ENCODE measurements at regions not wholly inside any gene's neighbourhood (a gene's known extent, or its start where the extent isn't known, plus 50 kb on each side); places are given as distances from the start of the nearest gene placed in this dataset.

- DNase-seq (ENCODE audit: low read depth) = no peak
Observed at GRCh38 chr9:82584349-82584863, 478.5 kb downstream of the RASEF start.

- no peak for DNase-seq (ENCODE audit: low read depth)
Observed at GRCh38 chr9:82586918-82587356, 476.0 kb downstream of the RASEF start.

GRCh38 chr9:82588301-82589180, 474.4 kb downstream of the RASEF start:
- no peak for DNase-seq (ENCODE audit: low read depth)

GRCh38 chr9:82590845-82591244, 472.1 kb downstream of the RASEF start:
- DNase-seq (ENCODE audit: low read depth) = no peak

GRCh38 chr9:82593501-82593900, 469.4 kb downstream of the RASEF start:
- DNase-seq (ENCODE audit: low read depth) = no peak

GRCh38 chr9:82597241-82598203, 465.4 kb downstream of the RASEF start:
- no peak for DNase-seq (ENCODE audit: low read depth)

GRCh38 chr9:82598241-82599039, 464.5 kb downstream of the RASEF start:
- no peak for DNase-seq (ENCODE audit: low read depth)

- no peak for DNase-seq (ENCODE audit: low read depth)
Observed at GRCh38 chr9:82599336-82599949, 463.5 kb downstream of the RASEF start.

- DNase-seq (ENCODE audit: low read depth) = no peak
Observed at GRCh38 chr9:82600536-82601292, 462.2 kb downstream of the RASEF start.

GRCh38 chr9:82601293-82601771, 461.6 kb downstream of the RASEF start:
- DNase-seq (ENCODE audit: low read depth) = peak; percentile 52

- DNase-seq (ENCODE audit: low read depth) = peak; percentile 32
Observed at GRCh38 chr9:82604947-82605656, 457.8 kb downstream of the RASEF start.

- DNase-seq (ENCODE audit: low read depth) = no peak
Observed at GRCh38 chr9:82605657-82606031, 457.3 kb downstream of the RASEF start.

GRCh38 chr9:82606071-82606470, 456.9 kb downstream of the RASEF start:
- DNase-seq (ENCODE audit: low read depth) = no peak

GRCh38 chr9:82606492-82607382, 456.2 kb downstream of the RASEF start:
- peak; percentile 64 for DNase-seq (ENCODE audit: low read depth)

- no peak for DNase-seq (ENCODE audit: low read depth)
Observed at GRCh38 chr9:82608487-82608886, 454.5 kb downstream of the RASEF start.

- no peak for DNase-seq (ENCODE audit: low read depth)
Observed at GRCh38 chr9:82612942-82613341, 450.0 kb downstream of the RASEF start.

- DNase-seq (ENCODE audit: low read depth) = no peak
Observed at GRCh38 chr9:82613498-82613897, 449.4 kb downstream of the RASEF start.

- no peak for DNase-seq (ENCODE audit: low read depth)
Observed at GRCh38 chr9:82616545-82616944, 446.4 kb downstream of the RASEF start.

GRCh38 chr9:82621447-82621846, 441.5 kb downstream of the RASEF start:
- no peak for DNase-seq (ENCODE audit: low read depth)

Measured in amniotic epithelial cell (primary cell).